Loucy (cell line): ENCODE measurements at regions not wholly inside any gene's neighbourhood (a gene's known extent, or its start where the extent isn't known, plus 50 kb on each side); places are given as distances from the start of the nearest gene placed in this dataset.

Experiments
- H2AFZ ChIP-seq: fragments of 200-600 bp; sonication (generic); 2 replicates; pipeline ENCODE4 v1.6.0; 2016; ENCODE audit warnings: antibody characterized with exemption, mild to moderate bottlenecking, low read length, moderate library complexity
- H3F3A ChIP-seq: fragments of 200-600 bp; 2 replicates; pipeline ENCODE4 v1.6.0; 2016; ENCODE audit warnings: antibody characterized with exemption, low read depth, mild to moderate bottlenecking
- H3K27me3 ChIP-seq: fragments of 200-600 bp; sonication (generic); 2 replicates; pipeline ENCODE4 v1.6.1; 2014; ENCODE audit warnings: low read length, mild to moderate bottlenecking; ENCODE audit not compliant: insufficient read depth, poor library complexity, severe bottlenecking
- H3K36me3 ChIP-seq: fragments of 200-600 bp; sonication (generic); 2 replicates; pipeline ENCODE4 v1.6.1; 2016; ENCODE audit warnings: low read length; ENCODE audit not compliant: insufficient read depth
- H3K4me1 ChIP-seq: fragments of 200-600 bp; sonication (generic); 2 replicates; pipeline ENCODE4 v1.5.1; 2014; ENCODE audit warnings: low read length, mild to moderate bottlenecking; ENCODE audit not compliant: insufficient read depth, poor library complexity, severe bottlenecking
- H3K4me2 ChIP-seq: fragments of 200-600 bp; sonication (generic); 2 replicates; pipeline ENCODE4 v1.6.0; 2014; ENCODE audit warnings: antibody characterized with exemption, low read length, low read depth, mild to moderate bottlenecking; ENCODE audit not compliant: poor library complexity, severe bottlenecking
- H3K4me3 ChIP-seq: fragments of 200-600 bp; sonication (generic); 2 replicates; pipeline ENCODE4 v1.5.1; 2014; ENCODE audit warnings: low read length, mild to moderate bottlenecking, mixed read lengths; ENCODE audit not compliant: poor library complexity, severe bottlenecking
- H3K79me2 ChIP-seq: fragments of 200-600 bp; sonication (generic); 2 replicates; pipeline ENCODE4 v1.6.1; 2014; ENCODE audit warnings: low read length; ENCODE audit not compliant: insufficient read depth
- H3K9ac ChIP-seq: fragments of 200-600 bp; sonication (generic); 2 replicates; pipeline ENCODE4 v1.6.0; 2014; ENCODE audit warnings: mild to moderate bottlenecking, low read depth, low read length, moderate library complexity; ENCODE audit not compliant: poor library complexity, severe bottlenecking
- H3K9me2 ChIP-seq: fragments of 200-600 bp; sonication (generic); replicated peaks from 2 replicates; pipeline ENCODE4 v1.6.1; 2016; ENCODE audit warnings: low read depth, low read length, mixed read lengths
- H3K9me3 ChIP-seq: fragments of 200-600 bp; sonication (generic); 2 replicates; pipeline ENCODE4 v1.6.1; 2014; ENCODE audit warnings: mild to moderate bottlenecking, antibody characterized with exemption, low read length, low read depth; ENCODE audit not compliant: insufficient read depth
- H4K20me1 ChIP-seq: fragments of 200-600 bp; sonication (generic); 2 replicates; pipeline ENCODE4 v1.6.0; 2014; ENCODE audit warnings: antibody characterized with exemption, low read length, mild to moderate bottlenecking; ENCODE audit not compliant: insufficient read depth, poor library complexity, severe bottlenecking
- CTCF ChIP-seq: fragments of 200-600 bp; sonication (generic); conservative IDR thresholded peaks from 2 replicates; pipeline ENCODE4 v1.5.1; 2014; ENCODE audit warnings: mild to moderate bottlenecking, antibody characterized with exemption, low read length
- EZH2phosphoT487 ChIP-seq: fragments of 200-600 bp; IDR thresholded peaks from 2 replicates; pipeline ENCODE4 v1.6.1; 2018; ENCODE audit warnings: antibody characterized with exemption, mild to moderate bottlenecking, moderate library complexity, borderline replicate concordance

- Histone ChIP-seq H3K9ac (no peak overlapping the region), H3K4me1 (peaks cover 12% of the 10 kb centered on the region), H3K27me3 (no peaks in the 10 kb centered on the region), H4K20me1 (no peaks in the 10 kb centered on the region), H3K36me3 (no peaks in the 10 kb centered on the region), H3K4me3 (no peak overlapping the region), H3K4me2 (no peak overlapping the region), H3K9me3 (no peaks in the 10 kb centered on the region), H3F3A (no peaks in the 10 kb centered on the region), H2AFZ (no peak overlapping the region), H3K79me2 (no peaks in the 10 kb centered on the region), H3K9me2 (no peaks in the 10 kb centered on the region)
- no peak for TF ChIP-seq EZH2phosphoT487
- no peak for TF ChIP-seq CTCF
Measured at GRCh38 chr5:99035942-99036341, 107.1 kb upstream of the CHD1 start.

GRCh38 chr5:99034336-99034735, 105.5 kb upstream of the CHD1 start:
- H3F3A ChIP-seq = no peaks in the 10 kb centered on the region
- no peaks in the 10 kb centered on the region for H3K9me2 ChIP-seq
- H2AFZ ChIP-seq = peak overlapping the region; percentile 70; the same call in 1 of the 2 replicates
- H3K4me1 ChIP-seq = peaks cover 12% of the 10 kb centered on the region
- no peaks in the 10 kb centered on the region for H3K9me3 ChIP-seq
- no peak overlapping the region for H3K4me3 ChIP-seq
- no peaks in the 10 kb centered on the region for H4K20me1 ChIP-seq
- H3K27me3 ChIP-seq = no peaks in the 10 kb centered on the region
- no peak overlapping the region for H3K9ac ChIP-seq
- TF ChIP-seq CTCF (no peak), EZH2phosphoT487 (no peak)
- no peak overlapping the region for H3K4me2 ChIP-seq
- no peaks in the 10 kb centered on the region for H3K79me2 ChIP-seq
- no peaks in the 10 kb centered on the region for H3K36me3 ChIP-seq

GRCh38 chr5:99033014-99033900, 104.5 kb upstream of the CHD1 start:
- Histone ChIP-seq H3K9me3 (no peaks in the 10 kb centered on the region), H3K79me2 (no peaks in the 10 kb centered on the region), H3K4me2 (peak overlapping the region; percentile 80), H3K27me3 (no peaks in the 10 kb centered on the region), H3K36me3 (no peaks in the 10 kb centered on the region), H3F3A (no peaks in the 10 kb centered on the region), H3K4me3 (peak overlapping the region; percentile 75), H3K9ac (peak overlapping the region; percentile 61), H3K4me1 (peaks cover 12% of the 10 kb centered on the region), H3K9me2 (no peaks in the 10 kb centered on the region), H4K20me1 (no peaks in the 10 kb centered on the region), H2AFZ (peak overlapping the region; percentile 92)
- no peak for TF ChIP-seq EZH2phosphoT487
- TF ChIP-seq CTCF = no peak
